HG03097 (cell line): ENCODE measurements at regions not wholly inside any gene's neighbourhood (a gene's known extent, or its start where the extent isn't known, plus 50 kb on each side); places are given as distances from the start of the nearest gene placed in this dataset.
"Not testable (repeated sequence)": the region's sequence is repeated elsewhere in the genome, so short reads cannot be mapped to it uniquely, and the experiment has no call there.

ENCODE experiments used
- ATAC-seq: cut with Tn5 transposase; IDR thresholded peaks from one replicate; pipeline ENCODE4 v1.9.1; 2021; ENCODE audit not compliant: unreplicated experiment, low FRiP score

GRCh38 chr20:7799862-7800261, 140.4 kb downstream of the HAO1 start:
- ATAC-seq = no peak

GRCh38 chr20:7803411-7804151, 136.7 kb downstream of the HAO1 start:
- not testable (repeated sequence) for ATAC-seq

GRCh38 chr20:7806831-7807230, 133.4 kb downstream of the HAO1 start:
- ATAC-seq = no peak

- no peak for ATAC-seq
These were observed 123.0 kb downstream of the HAO1 start for GRCh38 chr20:7817286-7817685.

- no peak for ATAC-seq
These were observed 121.8 kb downstream of the HAO1 start for GRCh38 chr20:7818477-7818876.

- no peak for ATAC-seq
These were observed 119.4 kb downstream of the HAO1 start for GRCh38 chr20:7820897-7821296.

- no peak for ATAC-seq
These were observed 117.5 kb downstream of the HAO1 start for GRCh38 chr20:7822772-7823171.

- ATAC-seq = no peak
These were observed 111.8 kb downstream of the HAO1 start for GRCh38 chr20:7828437-7828836.

GRCh38 chr20:7829031-7829430, 111.2 kb downstream of the HAO1 start:
- ATAC-seq = no peak

- no peak for ATAC-seq
These were observed 110.5 kb downstream of the HAO1 start for GRCh38 chr20:7829776-7830175.
